MCF 10A (cell line): ENCODE measurements at regions not wholly inside any gene's neighbourhood (a gene's known extent, or its start where the extent isn't known, plus 50 kb on each side); places are given as distances from the start of the nearest gene placed in this dataset.

Experiments used
- BruUV-seq: library from RNA; stranded (reverse); fragments of 400-500 nt; replicated peaks from 2 replicates; lab custom pipeline; 2021; lab: Mats Ljungman, UMichigan
- CTCF ChIA-PET: fragments of 300-600 bp; sonication (Branson Sonifier 250); formaldehyde crosslinking; extraction: SDS; loops from one replicate; lab custom pipeline; 2021; ENCODE audit warnings: antibody characterized with exemption, inconsistent platforms; lab: Yijun Ruan, JAX
- POLR2A ChIA-PET: fragments of 300-600, 350-650 bp; sonication (Branson Sonifier 250); formaldehyde crosslinking; extraction: SDS; loops from one replicate; lab custom pipeline; 2020; ENCODE audit warnings: antibody characterized with exemption, inconsistent platforms; lab: Yijun Ruan, JAX
- DNase-seq: peaks from one replicate; pipeline ENCODE4 v3.0.0-alpha.2; 2018; ENCODE audit not compliant: unreplicated experiment
- H3K27ac Mint-ChIP-seq: one replicate; pipeline ENCODE4 v1.8.0; 2022; ENCODE audit warnings: mild to moderate bottlenecking, low read depth, mixed read lengths; ENCODE audit not compliant: unreplicated experiment
- H3K27me3 Mint-ChIP-seq: one replicate; pipeline ENCODE4 v1.8.0; 2022; ENCODE audit warnings: mixed read lengths; ENCODE audit not compliant: insufficient read depth, unreplicated experiment
- H3K36me3 Mint-ChIP-seq: one replicate; pipeline ENCODE4 v1.8.0; 2022; ENCODE audit warnings: mild to moderate bottlenecking, moderate library complexity, mixed read lengths; ENCODE audit not compliant: insufficient read depth, unreplicated experiment
- H3K4me1 Mint-ChIP-seq: one replicate; pipeline ENCODE4 v1.8.0; 2022; ENCODE audit warnings: mixed read lengths; ENCODE audit not compliant: insufficient read depth, unreplicated experiment
- H3K4me3 Mint-ChIP-seq: one replicate; pipeline ENCODE4 v1.8.0; 2022; ENCODE audit warnings: mild to moderate bottlenecking, moderate library complexity, mixed read lengths; ENCODE audit not compliant: unreplicated experiment
- H3K9me3 Mint-ChIP-seq: one replicate; pipeline ENCODE4 v1.8.0; 2022; ENCODE audit warnings: mixed read lengths; ENCODE audit not compliant: unreplicated experiment
- CTCF ChIP-seq: fragments of 200-600 bp; IDR thresholded peaks from one replicate; pipeline ENCODE4 v1.8.0; 2022; ENCODE audit warnings: antibody characterized with exemption, mild to moderate bottlenecking; ENCODE audit not compliant: unreplicated experiment
- intact Hi-C: fragments of 100-400 bp; cut with micrococcal nuclease; formaldehyde crosslinking; loops from 2 replicates; pipeline ENCODE4 v1.14.1; 2022

- DNase-seq = no peak
- ChIA-PET CTCF (no interaction called here), POLR2A (no interaction called here)
- intact Hi-C loops = no loop called here
- Mint-ChIP-seq H3K27me3 (no peaks in the 10 kb centered on the region), H3K36me3 (no peaks in the 10 kb centered on the region), H3K27ac (no peak overlapping the region), H3K9me3 (no peaks in the 10 kb centered on the region), H3K4me3 (no peak overlapping the region), H3K4me1 (no peaks in the 10 kb centered on the region)
- TF ChIP-seq CTCF = no peak
- BruUV-seq = no TSS peak
Measured at GRCh38 chr10:33497338-33497737, 162.9 kb upstream of the NRP1 start.

GRCh38 chr10:33496096-33496495, 161.6 kb upstream of the NRP1 start:
- Mint-ChIP-seq H3K9me3 (no peaks in the 10 kb centered on the region), H3K27ac (no peak overlapping the region), H3K4me3 (no peak overlapping the region), H3K27me3 (no peaks in the 10 kb centered on the region), H3K4me1 (no peaks in the 10 kb centered on the region), H3K36me3 (no peaks in the 10 kb centered on the region)
- TF ChIP-seq CTCF = no peak
- BruUV-seq = no TSS peak
- ChIA-PET CTCF (no interaction called here), POLR2A (no interaction called here)
- no peak for DNase-seq
- intact Hi-C loops = no loop called here

GRCh38 chr10:33494694-33495265, 160.3 kb upstream of the NRP1 start:
- BruUV-seq = no TSS peak
- TF ChIP-seq CTCF = no peak
- DNase-seq = no peak
- intact Hi-C loops = no loop called here
- Mint-ChIP-seq H3K4me3 (no peak overlapping the region), H3K36me3 (no peaks in the 10 kb centered on the region), H3K4me1 (no peaks in the 10 kb centered on the region), H3K27ac (no peak overlapping the region), H3K27me3 (no peaks in the 10 kb centered on the region), H3K9me3 (no peaks in the 10 kb centered on the region)
- ChIA-PET CTCF (interaction anchor here (1.1 kb wide), 1 partner anchor 130 kb away, joined by 3 read pairs; no protein-coding TSS in a partner anchor), POLR2A (no interaction called here)

GRCh38 chr10:33493978-33494377, 159.5 kb upstream of the NRP1 start:
- BruUV-seq = no TSS peak
- CTCF ChIA-PET = interaction anchor here (1.1 kb wide), 1 partner anchor 129 kb away, joined by 3 read pairs; no protein-coding TSS in a partner anchor
- H3K36me3 Mint-ChIP-seq = no peaks in the 10 kb centered on the region

More at GRCh38 chr10:33493978-33494377, 159.5 kb upstream of the NRP1 start:
- Mint-ChIP-seq H3K27ac (no peak overlapping the region), H3K9me3 (no peaks in the 10 kb centered on the region), H3K4me3 (no peak overlapping the region), H3K27me3 (no peaks in the 10 kb centered on the region), H3K4me1 (no peaks in the 10 kb centered on the region)
- TF ChIP-seq CTCF = no peak
- DNase-seq = no peak
- intact Hi-C loops = no loop called here
- POLR2A ChIA-PET = no interaction called here
